Astrocyte (in vitro differentiated cells and primary cell): ENCODE measurements at regions not wholly inside any gene's neighbourhood (a gene's known extent, or its start where the extent isn't known, plus 50 kb on each side); places are given as distances from the start of the nearest gene placed in this dataset.

Experiments used
- DNase-seq: peaks from one replicate; pipeline ENCODE4 v3.0.0-alpha.2; 2010; ENCODE audit warnings: low read depth
- FAIRE-seq: peaks from 2 replicates; lab custom pipeline; 2011; peaks lifted over from hg19 to GRCh38; lab: Jason Lieb, UNC
- H2AFZ ChIP-seq: 2 replicates; pipeline ENCODE4 v1.6.0; 2012; ENCODE audit warnings: low read depth, low read length, inconsistent platforms
- H3K27ac ChIP-seq: 2 replicates; pipeline ENCODE4 v1.5.1; 2011; ENCODE audit warnings: low read depth, low read length, inconsistent platforms
- H3K27me3 ChIP-seq: 2 replicates; pipeline ENCODE4 v1.6.0; 2011; ENCODE audit warnings: low read length, inconsistent platforms; ENCODE audit not compliant: insufficient read depth
- H3K36me3 ChIP-seq: 2 replicates; pipeline ENCODE4 v1.5.1; 2011; ENCODE audit warnings: low read length, inconsistent platforms; ENCODE audit not compliant: insufficient read depth
- H3K4me1 ChIP-seq: 2 replicates; pipeline ENCODE4 v1.5.1; 2011; ENCODE audit warnings: low read length, inconsistent platforms; ENCODE audit not compliant: insufficient read depth
- H3K4me2 ChIP-seq: 2 replicates; pipeline ENCODE4 v1.6.0; 2012; ENCODE audit warnings: low read length, inconsistent platforms
- H3K4me3 ChIP-seq: 2 replicates; pipeline ENCODE4 v1.5.1; 2011; ENCODE audit warnings: low read depth, mild to moderate bottlenecking, low read length, inconsistent platforms; ENCODE audit not compliant: insufficient read depth
- H3K79me2 ChIP-seq: 2 replicates; pipeline ENCODE4 v1.6.0; 2012; ENCODE audit warnings: mild to moderate bottlenecking, low read length, inconsistent platforms; ENCODE audit not compliant: insufficient read depth
- H3K9ac ChIP-seq: 2 replicates; pipeline ENCODE4 v1.6.0; 2012; ENCODE audit warnings: mild to moderate bottlenecking, low read length, inconsistent platforms
- H3K9me3 ChIP-seq: 2 replicates; pipeline ENCODE4 v1.5.1; 2012; ENCODE audit warnings: low read depth, mild to moderate bottlenecking, low read length, inconsistent platforms; ENCODE audit not compliant: insufficient read depth
- H4K20me1 ChIP-seq: 2 replicates; pipeline ENCODE4 v1.6.0; 2012; ENCODE audit warnings: low read length, inconsistent platforms; ENCODE audit not compliant: insufficient read depth
- H3K27ac Mint-ChIP-seq: one replicate; pipeline ENCODE4 v1.8.0; 2021; ENCODE audit warnings: mild to moderate bottlenecking, mixed read lengths; ENCODE audit not compliant: unreplicated experiment
- H3K27me3 Mint-ChIP-seq: one replicate; pipeline ENCODE4 v1.8.0; 2021; ENCODE audit warnings: low read depth, mixed read lengths; ENCODE audit not compliant: unreplicated experiment
- H3K36me3 Mint-ChIP-seq: one replicate; pipeline ENCODE4 v1.8.0; 2021; ENCODE audit warnings: low read depth, mixed read lengths; ENCODE audit not compliant: unreplicated experiment
- H3K4me1 Mint-ChIP-seq: one replicate; pipeline ENCODE4 v1.8.0; 2021; ENCODE audit warnings: low read depth, mixed read lengths; ENCODE audit not compliant: unreplicated experiment
- H3K4me3 Mint-ChIP-seq: one replicate; pipeline ENCODE4 v1.8.0; 2021; ENCODE audit warnings: mild to moderate bottlenecking, moderate library complexity, mixed read lengths; ENCODE audit not compliant: unreplicated experiment
- H3K9me3 Mint-ChIP-seq: one replicate; pipeline ENCODE4 v1.8.0; 2021; ENCODE audit warnings: mild to moderate bottlenecking, mixed read lengths; ENCODE audit not compliant: unreplicated experiment
- CTCF ChIP-seq: IDR thresholded peaks from 2 replicates; pipeline ENCODE4 v1.5.1; 2011; ENCODE audit warnings: low read depth, mild to moderate bottlenecking, inconsistent platforms, low read length, moderate library complexity; ENCODE audit not compliant: insufficient read depth
- EZH2 ChIP-seq: IDR thresholded peaks from 2 replicates; pipeline ENCODE4 v1.6.1; 2012; ENCODE audit warnings: mild to moderate bottlenecking, low read length, inconsistent platforms; ENCODE audit not compliant: insufficient read depth

- no peaks in the 10 kb centered on the region for H4K20me1 ChIP-seq
- peaks cover 15% of the 10 kb centered on the region for H3K4me1 ChIP-seq
- H3K36me3 ChIP-seq: no peaks in the 10 kb centered on the region
- no peak for TF ChIP-seq EZH2
- TF ChIP-seq CTCF: no peak
- H3K4me2 ChIP-seq: no peak overlapping the region
- Mint-ChIP-seq H3K27me3 (no peaks in the 10 kb centered on the region), H3K27ac (no peak overlapping the region), H3K4me1 (peaks cover 34% of the 10 kb centered on the region), H3K36me3 (peaks cover 2% of the 10 kb centered on the region), H3K9me3 (no peaks in the 10 kb centered on the region), H3K4me3 (no peak overlapping the region)
- no peaks in the 10 kb centered on the region for H3K79me2 ChIP-seq
- DNase-seq: no peak
- no peaks in the 10 kb centered on the region for H3K9me3 ChIP-seq
- no peak overlapping the region for H2AFZ ChIP-seq
- no peak for FAIRE-seq
- H3K27ac ChIP-seq: no peak overlapping the region
- H3K27me3 ChIP-seq: no peaks in the 10 kb centered on the region
- H3K4me3 ChIP-seq: no peak overlapping the region
- no peak overlapping the region for H3K9ac ChIP-seq
Observed at GRCh38 chr5:124581738-124582560, 164.5 kb downstream of the ZNF608 start.

GRCh38 chr5:124580925-124581737 is 165.3 kb downstream of the ZNF608 start:
- H3K79me2 ChIP-seq: no peaks in the 10 kb centered on the region
- H3K36me3 ChIP-seq: no peaks in the 10 kb centered on the region
- Mint-ChIP-seq H3K27me3 (no peaks in the 10 kb centered on the region), H3K9me3 (no peaks in the 10 kb centered on the region), H3K4me3 (no peak overlapping the region), H3K27ac (peak overlapping the region; percentile 53), H3K36me3 (no peaks in the 10 kb centered on the region), H3K4me1 (peaks cover 34% of the 10 kb centered on the region)
- H3K9ac ChIP-seq: no peak overlapping the region
- peak overlapping the region; percentile 15 for H2AFZ ChIP-seq
- no peak overlapping the region for H3K4me3 ChIP-seq
- no peak overlapping the region for H3K27ac ChIP-seq
- FAIRE-seq (no peak), DNase-seq (no peak)
- no peaks in the 10 kb centered on the region for H4K20me1 ChIP-seq
- TF ChIP-seq EZH2: no peak
- no peak for TF ChIP-seq CTCF
- no peaks in the 10 kb centered on the region for H3K9me3 ChIP-seq
- peak overlapping the region; percentile 0 for H3K4me2 ChIP-seq
- H3K4me1 ChIP-seq: peaks cover 15% of the 10 kb centered on the region
- no peaks in the 10 kb centered on the region for H3K27me3 ChIP-seq
